IMR-90 (cell line): ENCODE measurements at regions not wholly inside any gene's neighbourhood (a gene's known extent, or its start where the extent isn't known, plus 50 kb on each side); places are given as distances from the start of the nearest gene placed in this dataset.

Source experiments
- ATAC-seq: fragments of 200-7000 bp; cut with Tn5 transposase; 2 replicates; pipeline ENCODE4 v1.9.1; 2020; ENCODE audit warnings: low read depth, mild to moderate bottlenecking, moderate library complexity
- BruUV-seq: library from RNA; stranded (reverse); fragments of 400-500 nt; replicated peaks from 2 replicates; lab custom pipeline; 2021; lab: Mats Ljungman, UMichigan
- CTCF ChIA-PET: fragments of 300-600 bp; formaldehyde crosslinking; extraction: SDS; loops from one replicate; lab custom pipeline; 2021; ENCODE audit warnings: antibody characterized with exemption; lab: Yijun Ruan, JAX
- POLR2A ChIA-PET: fragments of 300-600 bp; sonication (Branson Sonifier 250); formaldehyde crosslinking; loops from one replicate; lab custom pipeline; 2022; ENCODE audit warnings: antibody characterized with exemption; ENCODE audit not compliant: unreplicated experiment; lab: Charles Lee
- DNase-seq: peaks from one replicate; pipeline ENCODE4 v3.0.0; 2013
- H2AFZ ChIP-seq: replicated peaks from 2 replicates; pipeline ENCODE3; 2013; ENCODE audit warnings: low read length, mild to moderate bottlenecking; ENCODE audit not compliant: poor library complexity
- H2AK5ac ChIP-seq: 2 replicates; pipeline ENCODE4 v1.6.1; 2013; ENCODE audit warnings: low read depth, low read length, inconsistent platforms
- H2AK9ac ChIP-seq: replicated peaks from 2 replicates; pipeline ENCODE3; 2013; ENCODE audit warnings: mild to moderate bottlenecking, low read depth, low read length, moderate library complexity; ENCODE audit not compliant: poor library complexity
- H2BK120ac ChIP-seq: 2 replicates; pipeline ENCODE4 v1.6.1; 2013; ENCODE audit warnings: low read depth, low read length, inconsistent platforms
- H2BK15ac ChIP-seq: 3 replicates; pipeline ENCODE4 v1.6.1; 2013; ENCODE audit warnings: low read depth, low read length, inconsistent platforms
- H2BK20ac ChIP-seq: 2 replicates; pipeline ENCODE4 v1.6.1; 2013; ENCODE audit warnings: low read depth, mild to moderate bottlenecking, inconsistent platforms, low read length, moderate library complexity
- H2BK5ac ChIP-seq: 2 replicates; pipeline ENCODE4 v1.6.1; 2013; ENCODE audit warnings: mild to moderate bottlenecking, low read depth, low read length, inconsistent platforms; ENCODE audit not compliant: poor library complexity, severe bottlenecking
- H3K14ac ChIP-seq: replicated peaks from 2 replicates; pipeline ENCODE4 v1.6.1; 2013; ENCODE audit warnings: low read depth, low read length, inconsistent platforms
- H3K18ac ChIP-seq: 2 replicates; pipeline ENCODE4 v1.6.1; 2013; ENCODE audit warnings: low read depth, low read length, control low read depth
- H3K23ac ChIP-seq: 2 replicates; pipeline ENCODE4 v1.6.1; 2013; ENCODE audit warnings: low read depth, low read length, inconsistent platforms
- H3K27ac ChIP-seq: 2 replicates; pipeline ENCODE4 v1.5.1; 2013; ENCODE audit warnings: mild to moderate bottlenecking, control low read depth, low read length; ENCODE audit not compliant: insufficient read depth
- H3K27me3 ChIP-seq: 2 replicates; pipeline ENCODE4 v1.6.1; 2013; ENCODE audit warnings: low read length; ENCODE audit not compliant: control insufficient read depth, insufficient read depth
- H3K36me3 ChIP-seq: 2 replicates; pipeline ENCODE4 v1.6.1; 2013; ENCODE audit warnings: low read length, mixed read lengths; ENCODE audit not compliant: control insufficient read depth, insufficient read depth
- H3K4ac ChIP-seq: 2 replicates; pipeline ENCODE4 v1.6.1; 2013; ENCODE audit warnings: low read depth, low read length, inconsistent platforms
- H3K4me1 ChIP-seq: 2 replicates; pipeline ENCODE4 v1.6.1; 2013; ENCODE audit warnings: low read length, mixed read lengths; ENCODE audit not compliant: control insufficient read depth, insufficient read depth
- H3K4me2 ChIP-seq: 2 replicates; pipeline ENCODE4 v1.6.1; 2013; ENCODE audit warnings: low read depth, mild to moderate bottlenecking, control low read depth, low read length, moderate library complexity
- H3K4me3 ChIP-seq: 2 replicates; pipeline ENCODE4 v1.5.1; 2013; ENCODE audit warnings: low read depth, mild to moderate bottlenecking, control low read depth, low read length, moderate library complexity; ENCODE audit not compliant: insufficient read depth
- H3K56ac ChIP-seq: 2 replicates; pipeline ENCODE4 v1.6.1; 2013; ENCODE audit warnings: low read length, inconsistent platforms; ENCODE audit not compliant: insufficient read depth; ENCODE audit errors: extremely low read depth
- H3K79me1 ChIP-seq, 2 experiments: 2 replicates each; pipeline ENCODE4 v1.6.1; 2013; ENCODE audit warnings: low read length in 2 of 2, inconsistent platforms in 1 of 2, low read depth in 1 of 2
- H3K9ac ChIP-seq: 2 replicates; pipeline ENCODE4 v1.6.1; 2013; ENCODE audit warnings: low read depth, low read length, control low read depth
- H3K9me1 ChIP-seq: 2 replicates; pipeline ENCODE4 v1.6.1; 2013; ENCODE audit warnings: low read length, inconsistent platforms; ENCODE audit not compliant: insufficient read depth
- H3K9me3 ChIP-seq: 2 replicates; pipeline ENCODE4 v1.6.1; 2013; ENCODE audit warnings: low read length; ENCODE audit not compliant: control insufficient read depth, insufficient read depth
- H4K20me1 ChIP-seq: 2 replicates; pipeline ENCODE4 v1.6.1; 2013; ENCODE audit warnings: low read length, inconsistent platforms; ENCODE audit not compliant: insufficient read depth
- H4K5ac ChIP-seq: 2 replicates; pipeline ENCODE4 v1.6.1; 2013; ENCODE audit warnings: mild to moderate bottlenecking, low read depth, low read length, control low read depth
- H4K8ac ChIP-seq, 2 experiments: 2 replicates each; pipeline ENCODE4 v1.6.1; 2013; ENCODE audit warnings: low read depth in 2 of 2, low read length in 2 of 2, control low read depth in 1 of 2, inconsistent platforms in 1 of 2
- H4K91ac ChIP-seq: 2 replicates; pipeline ENCODE4 v1.6.1; 2013; ENCODE audit warnings: low read depth, low read length, inconsistent platforms; ENCODE audit not compliant: insufficient read depth
- BHLHE40 ChIP-seq: fragments of 150-350 bp; IDR thresholded peaks from 2 replicates; pipeline ENCODE4 v1.6.1; 2016; ENCODE audit warnings: mild to moderate bottlenecking, low read depth, low read length
- CEBPB ChIP-seq: IDR thresholded peaks from 2 replicates; pipeline ENCODE4 v1.6.1; 2012; ENCODE audit warnings: low read depth, low read length, improper control_type of control experiment
- CHD1 ChIP-seq: IDR thresholded peaks from 2 replicates; pipeline ENCODE4 v1.6.1; 2012; ENCODE audit warnings: low read depth, low read length, improper control_type of control experiment
- CTCF ChIP-seq: conservative IDR thresholded peaks from 2 replicates; pipeline ENCODE4 v1.5.1; 2012; ENCODE audit warnings: mild to moderate bottlenecking, low read depth, low read length, improper control_type of control experiment
- ELK1 ChIP-seq: fragments of 150-350 bp; IDR thresholded peaks from 2 replicates; pipeline ENCODE4 v1.6.1; 2016; ENCODE audit warnings: low read depth, mild to moderate bottlenecking, low read length, moderate library complexity, borderline replicate concordance
- FOS ChIP-seq: fragments of 150-350 bp; IDR thresholded peaks from 2 replicates; pipeline ENCODE4 v1.6.1; 2016; ENCODE audit warnings: low read depth, low read length
- MAFK ChIP-seq: IDR thresholded peaks from 2 replicates; pipeline ENCODE4 v1.6.1; 2012; ENCODE audit warnings: low read depth, low read length, improper control_type of control experiment
- MAZ ChIP-seq: IDR thresholded peaks from 2 replicates; pipeline ENCODE4 v1.6.1; 2012; ENCODE audit warnings: low read depth, mild to moderate bottlenecking, low read length, improper control_type of control experiment, moderate library complexity, borderline replicate concordance
- MXI1 ChIP-seq: IDR thresholded peaks from 2 replicates; pipeline ENCODE4 v1.6.1; 2012; ENCODE audit warnings: low read depth, mild to moderate bottlenecking, low read length, moderate library complexity, borderline replicate concordance
- NFE2L2 ChIP-seq: fragments of 150-350 bp; IDR thresholded peaks from 2 replicates; pipeline ENCODE4 v1.6.1; 2016; ENCODE audit warnings: low read depth, mild to moderate bottlenecking, low read length
- POLR2A ChIP-seq: IDR thresholded peaks from 2 replicates; pipeline ENCODE4 v1.6.1; 2012; ENCODE audit warnings: mild to moderate bottlenecking, low read depth, low read length
- RAD21 ChIP-seq: IDR thresholded peaks from 2 replicates; pipeline ENCODE4 v1.6.1; 2012; ENCODE audit warnings: low read length, improper control_type of control experiment
- RCOR1 ChIP-seq: IDR thresholded peaks from 2 replicates; pipeline ENCODE4 v1.6.1; 2012; ENCODE audit warnings: mild to moderate bottlenecking, low read length, improper control_type of control experiment; ENCODE audit not compliant: insufficient replicate concordance
- RFX5 ChIP-seq: IDR thresholded peaks from 2 replicates; pipeline ENCODE4 v1.8.0; 2012; ENCODE audit warnings: low read depth, mild to moderate bottlenecking, low read length, moderate library complexity
- SMC3 ChIP-seq: fragments of 150-350 bp; IDR thresholded peaks from 2 replicates; pipeline ENCODE4 v1.6.1; 2016; ENCODE audit warnings: low read depth, mild to moderate bottlenecking, antibody characterized with exemption, low read length, moderate library complexity
- USF2 ChIP-seq: fragments of 150-350 bp; IDR thresholded peaks from 2 replicates; pipeline ENCODE4 v1.6.1; 2017; ENCODE audit warnings: mild to moderate bottlenecking, antibody characterized with exemption, low read length, low read depth
- WGBS, 2 experiments: methylation state at CpG; one replicate each; pipeline versions ENCODE4 v1.1.5 to v1.1.7; 2013; ENCODE audit warnings: missing lambda C conversion rate in 2 of 2; ENCODE audit not compliant: insufficient read length in 1 of 2; ENCODE audit errors: extremely low coverage in 2 of 2; 5-methylcytosine and 5-hydroxymethylcytosine counted together
- dilution Hi-C: fragments of 300-500 bp; cut with HindIII; formaldehyde crosslinking; loops from one replicate; pipeline ENCODE4 v1.14.3; 2018; ENCODE audit warnings: low sequenced_read_pairs; ENCODE audit not compliant: unreplicated experiment
- in situ Hi-C: fragments of 300-500 bp; cut with MboI; formaldehyde crosslinking; loops from 3 replicates; pipeline ENCODE4 v1.14.3; 2019; ENCODE audit warnings: low sequenced_read_pairs, inconsistent platforms, mixed read lengths
- intact Hi-C: fragments of 100-400 bp; cut with micrococcal nuclease; formaldehyde crosslinking; loops from 2 replicates; pipeline ENCODE4 v1.10.0; 2022

GRCh38 chr5:153118018-153118417 is 372.5 kb upstream of the GRIA1 start:
- H3K9me1 ChIP-seq: no peaks in the 10 kb centered on the region
- H3K18ac ChIP-seq: no peak overlapping the region
- H2BK5ac ChIP-seq: no peak overlapping the region
- H3K9me3 ChIP-seq: peaks cover 5% of the 10 kb centered on the region
- H3K79me1 ChIP-seq: no peaks in the 10 kb centered on the region
- H2AK9ac ChIP-seq: no peak overlapping the region
- dilution Hi-C loops: no loop called here
- no peak overlapping the region for H4K5ac ChIP-seq
- no peak overlapping the region for H2AK5ac ChIP-seq
- no peaks in the 10 kb centered on the region for H3K27me3 ChIP-seq
- no peak overlapping the region for H3K14ac ChIP-seq
- BruUV-seq: no TSS peak
- H3K4me2 ChIP-seq: no peak overlapping the region
- H3K27ac ChIP-seq: no peak overlapping the region
- TF ChIP-seq MAFK: no peak
- TF ChIP-seq MXI1: no peak
- no peak for TF ChIP-seq BHLHE40
- no peak for TF ChIP-seq POLR2A
- TF ChIP-seq CTCF: no peak
- TF ChIP-seq CHD1: no peak
- no peak for TF ChIP-seq RFX5
- no peak for TF ChIP-seq RCOR1
- TF ChIP-seq CEBPB: no peak
- no peak for TF ChIP-seq MAZ
- TF ChIP-seq FOS: no peak
- TF ChIP-seq ELK1: no peak
- no peak for TF ChIP-seq USF2
- TF ChIP-seq SMC3: no peak
- no peak for TF ChIP-seq RAD21
- TF ChIP-seq NFE2L2: no peak
- H4K20me1 ChIP-seq: no peaks in the 10 kb centered on the region
- no peak overlapping the region for H4K8ac ChIP-seq
- no peak overlapping the region for H2AFZ ChIP-seq
- intact Hi-C loops: loop anchor here (10.0 kb wide), 1 partner anchor 183 kb away; no protein-coding TSS in a partner anchor
- H3K4ac ChIP-seq: no peak overlapping the region
- no peak overlapping the region for H3K23ac ChIP-seq
- no peak overlapping the region for H3K9ac ChIP-seq
- H2BK15ac ChIP-seq: no peak overlapping the region
- H2BK20ac ChIP-seq: no peak overlapping the region
- ChIA-PET POLR2A (no interaction called here), CTCF (no interaction called here)
- in situ Hi-C loops: no loop called here
- H3K4me3 ChIP-seq: no peak overlapping the region
- no peaks in the 10 kb centered on the region for H3K36me3 ChIP-seq
- H4K91ac ChIP-seq: no peak overlapping the region
- no peaks in the 10 kb centered on the region for H3K4me1 ChIP-seq
- H3K56ac ChIP-seq: no peak overlapping the region
- DNase-seq (no peak), ATAC-seq (no peak)
- no peak overlapping the region for H2BK120ac ChIP-seq
- no CpG with 5 or more reads among the region's 1 CpG for WGBS, 2 experiments
